Skeletal muscle cell (primary cell): ENCODE measurements at regions not wholly inside any gene's neighbourhood (a gene's known extent, or its start where the extent isn't known, plus 50 kb on each side); places are given as distances from the start of the nearest gene placed in this dataset.

Experiments used
- DNase-seq: peaks from one replicate; pipeline ENCODE4 v3.0.0-alpha.2; 2010; ENCODE audit warnings: low read depth
- H3K4me3 ChIP-seq: 2 replicates; pipeline ENCODE4 v1.5.1; 2011; ENCODE audit warnings: low read depth, mild to moderate bottlenecking, control low read depth, low read length, moderate library complexity

DNA sequence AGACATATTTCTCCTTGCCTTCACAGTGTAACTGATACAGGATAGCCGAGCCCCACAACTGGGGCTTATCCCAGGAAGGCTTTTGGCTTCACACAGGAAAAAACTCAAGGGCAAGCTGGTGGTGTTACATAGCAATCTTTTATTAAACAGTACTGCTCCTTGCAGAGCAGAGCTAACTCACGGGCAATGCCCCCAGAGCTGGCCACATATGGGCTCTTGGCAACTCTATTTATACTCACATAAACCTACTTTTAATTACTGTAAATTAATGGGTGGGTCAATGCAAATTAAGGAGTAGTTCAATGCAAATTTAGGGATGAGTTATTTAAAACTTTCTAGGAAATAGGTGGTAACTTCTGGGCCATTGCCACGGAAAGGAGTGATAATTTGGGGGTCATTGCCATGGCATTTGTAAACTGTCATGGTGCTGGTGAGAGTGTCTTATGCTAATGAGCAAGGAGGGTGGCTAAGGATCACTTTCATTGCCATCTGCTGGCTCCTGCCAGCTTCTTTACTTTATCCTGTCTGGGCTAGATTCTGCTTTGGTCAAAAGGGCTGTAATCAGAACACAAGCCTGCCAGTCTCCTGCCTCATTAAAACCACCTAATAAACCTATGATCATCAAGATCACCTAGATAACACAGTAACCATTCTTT is 288.8 kb downstream of the CENPC start:
- no peak for DNase-seq
- H3K4me3 ChIP-seq = no peak overlapping the region

DNA sequence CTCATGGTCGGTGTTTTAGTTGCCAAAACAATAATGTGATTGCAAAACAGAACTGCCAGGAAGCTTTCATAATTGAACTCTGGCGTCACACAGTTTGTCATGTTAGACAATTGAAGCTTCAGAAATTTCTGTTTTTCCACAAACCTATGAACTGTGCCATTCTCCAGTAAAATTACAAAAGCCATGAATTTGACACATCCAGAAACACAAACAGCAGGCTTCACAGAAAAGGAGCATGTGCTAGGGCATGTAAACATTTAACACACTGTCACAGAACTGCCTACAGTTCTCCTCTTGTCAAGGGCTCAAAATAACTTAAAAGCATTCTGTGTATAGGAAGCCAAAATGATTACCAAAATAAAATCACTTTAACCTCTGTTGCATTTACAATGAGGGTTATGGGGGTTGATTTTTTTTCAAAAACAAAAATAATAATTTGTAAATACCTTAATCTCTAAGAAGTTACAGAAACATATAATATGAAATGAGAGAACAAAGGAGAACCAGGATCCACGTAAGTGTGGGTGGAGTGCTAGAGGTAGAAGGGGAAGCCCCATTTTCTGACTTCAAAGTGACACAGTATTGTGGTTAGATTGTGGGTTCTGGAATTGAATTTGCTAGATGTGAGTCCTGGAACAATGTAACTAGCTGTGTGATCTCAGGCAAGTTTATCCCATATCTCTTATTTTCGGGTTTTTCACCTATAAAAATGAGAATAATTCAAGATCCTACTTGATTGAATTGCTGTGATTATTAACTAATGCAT is 295.0 kb downstream of the CENPC start:
- DNase-seq = no peak
- no peak overlapping the region for H3K4me3 ChIP-seq

DNA sequence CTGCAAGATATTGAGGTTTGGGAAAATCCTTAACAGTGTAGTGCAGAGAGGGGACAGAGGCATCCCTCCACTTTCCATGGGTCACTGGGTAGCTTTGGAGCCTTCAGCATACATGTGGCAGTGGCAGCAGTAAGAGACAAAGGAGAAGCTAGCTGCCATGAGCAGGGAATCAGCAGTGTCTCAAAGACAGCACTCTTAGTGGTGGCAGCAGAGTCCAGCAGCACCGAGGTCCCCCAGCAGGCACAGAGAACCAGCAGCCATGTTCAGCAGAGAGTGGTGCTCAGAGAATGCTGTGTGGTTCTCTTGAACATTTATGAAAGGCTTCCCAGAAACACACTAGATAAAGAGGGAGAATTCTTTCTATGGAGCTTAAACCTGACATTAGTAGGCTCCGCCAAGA is 308.5 kb downstream of the CENPC start:
- DNase-seq = no peak
- H3K4me3 ChIP-seq = no peak overlapping the region

DNA sequence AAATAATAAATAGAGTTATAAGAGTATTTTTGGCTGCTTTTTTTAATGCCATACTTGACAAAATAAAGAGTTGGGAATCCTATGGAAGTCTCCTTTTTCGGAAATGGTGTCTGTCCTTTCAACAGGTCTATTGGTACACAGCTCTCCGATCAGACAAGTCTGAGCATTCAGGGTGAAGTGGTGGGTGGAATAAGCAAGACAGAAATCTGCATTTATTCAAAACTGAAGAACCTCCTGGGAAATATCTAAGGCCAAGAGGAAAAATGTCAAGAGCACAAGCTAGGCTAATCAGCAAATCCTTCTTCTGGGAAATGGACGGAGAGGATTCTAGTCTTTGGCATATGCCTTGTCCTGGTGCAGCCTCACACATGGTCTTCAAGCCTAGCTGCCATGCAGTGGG is 309.0 kb downstream of the CENPC start:
- H3K4me3 ChIP-seq = no peak overlapping the region
- DNase-seq = no peak

DNA sequence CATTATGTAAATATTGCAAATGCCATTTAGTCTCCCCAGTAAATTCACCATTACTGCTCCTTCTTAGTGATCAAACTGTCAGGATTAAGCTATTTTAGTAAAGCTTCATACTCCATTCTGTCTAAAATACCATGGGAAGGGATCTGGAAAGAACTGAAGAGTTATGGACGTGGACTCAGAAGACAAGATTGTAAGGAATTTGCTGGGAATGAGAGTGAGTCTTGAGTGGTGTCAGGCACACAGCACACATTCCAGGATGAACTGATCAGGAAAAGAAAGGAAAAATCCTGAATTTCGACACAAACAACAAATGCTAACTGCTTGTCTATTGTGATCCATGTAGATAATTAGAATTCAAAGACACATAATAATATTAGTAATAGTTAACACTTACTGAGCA is 311.0 kb downstream of the CENPC start:
- no peak overlapping the region for H3K4me3 ChIP-seq
- DNase-seq = no peak

DNA sequence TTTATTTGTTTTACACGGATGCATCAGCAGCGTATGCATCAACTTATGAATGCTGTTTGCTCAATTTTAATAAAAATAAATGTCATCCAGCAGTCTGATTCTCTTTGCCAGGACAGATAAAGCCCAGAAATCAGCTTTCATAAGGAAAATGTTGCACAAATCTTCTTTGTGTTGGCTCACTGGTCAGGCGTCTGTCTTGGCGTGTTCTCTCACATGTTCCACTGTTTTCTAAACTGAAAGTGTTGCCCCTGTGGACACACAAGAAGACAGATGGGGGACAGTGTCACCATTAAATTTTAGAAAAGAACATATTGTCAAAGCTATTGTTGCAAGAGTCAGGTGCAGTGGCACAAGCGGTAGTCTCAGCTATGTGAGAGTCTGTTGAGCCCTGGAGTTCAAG is 316.2 kb downstream of the CENPC start:
- no peak for DNase-seq
- H3K4me3 ChIP-seq = no peak overlapping the region

DNA sequence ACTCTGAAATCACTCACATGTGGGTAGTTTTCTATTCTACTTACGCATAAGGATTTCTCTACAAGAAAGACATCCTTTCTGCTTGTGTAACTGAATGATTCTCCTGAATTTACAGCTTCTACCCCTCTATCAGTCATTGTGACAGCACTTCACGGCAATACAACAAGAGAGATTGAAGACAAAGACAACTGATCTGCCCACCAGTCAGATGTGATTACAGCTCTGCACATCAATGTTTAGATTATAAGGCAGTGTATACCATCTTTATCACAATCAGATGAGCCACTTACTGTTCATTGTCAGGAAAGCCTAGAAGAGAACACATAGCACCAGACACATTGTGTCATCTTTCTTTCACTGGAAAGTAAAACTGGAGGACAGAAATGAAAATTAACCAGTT is 324.4 kb downstream of the CENPC start:
- DNase-seq = no peak

DNA sequence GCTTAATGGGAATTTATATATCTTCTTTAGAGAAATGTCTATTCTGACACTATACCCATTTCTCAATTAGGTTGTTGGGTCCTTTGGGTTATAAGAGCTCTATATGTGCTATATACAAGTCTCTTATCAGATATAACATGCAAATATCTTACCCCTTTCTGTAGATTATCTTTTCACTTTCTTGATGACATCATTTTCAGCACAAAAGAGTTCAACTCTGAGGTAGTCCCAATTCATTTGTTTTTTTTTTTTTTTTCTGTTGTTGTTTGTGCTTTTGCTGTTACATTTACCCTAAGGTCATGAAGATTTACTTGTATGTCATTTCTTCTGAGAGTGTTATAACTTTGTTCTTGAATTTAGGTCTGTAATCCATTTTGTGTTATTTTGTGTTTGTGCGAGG is 326.4 kb downstream of the CENPC start:
- H3K4me3 ChIP-seq = no peak overlapping the region
- DNase-seq = no peak

More for the DNA sequence above, 324.4 kb downstream of the CENPC start:
- no peak overlapping the region for H3K4me3 ChIP-seq

DNA sequence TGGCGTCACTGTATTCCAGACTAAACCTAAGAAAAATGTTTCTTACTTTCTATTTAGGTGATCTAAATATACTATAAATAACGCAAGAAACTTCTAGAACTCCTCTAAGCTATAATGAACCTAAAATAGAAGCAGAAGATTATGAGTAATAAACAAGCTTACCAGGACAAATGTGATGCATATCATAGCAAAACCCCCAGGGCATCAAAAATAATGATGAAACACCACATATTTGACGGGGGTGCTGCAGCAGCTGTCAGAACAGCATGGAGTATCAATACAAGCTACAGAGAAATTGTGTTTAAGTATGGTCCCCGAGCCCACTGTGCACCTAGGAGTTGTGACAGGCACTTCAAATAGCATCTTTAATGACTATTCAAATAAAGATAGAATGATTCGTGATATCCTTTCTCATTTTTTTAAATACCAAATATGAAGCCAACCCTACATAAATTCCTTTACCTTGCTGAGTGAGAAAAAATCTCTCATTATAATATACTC is 337.3 kb downstream of the CENPC start:
- H3K4me3 ChIP-seq = no peak overlapping the region
- no peak for DNase-seq

DNA sequence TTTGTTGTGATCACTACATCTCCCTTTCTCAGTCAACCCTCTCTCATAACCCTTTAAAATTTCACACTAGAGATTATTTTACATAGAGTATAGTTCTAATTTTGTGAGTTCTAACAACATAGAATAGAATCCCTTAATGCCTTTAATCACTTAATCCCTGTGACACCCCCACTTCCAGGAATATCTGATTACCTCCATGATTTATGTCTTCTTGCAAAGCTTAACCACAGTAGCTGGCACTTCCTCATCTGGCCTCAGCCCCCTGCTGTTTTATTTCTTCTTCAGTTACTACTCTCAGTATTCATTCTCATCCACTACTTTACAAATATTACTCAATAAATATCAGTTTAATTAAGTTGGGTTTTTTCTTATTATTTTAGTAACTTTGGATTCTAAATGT is 340.9 kb downstream of the CENPC start:
- no peak for DNase-seq
- H3K4me3 ChIP-seq = no peak overlapping the region

DNA sequence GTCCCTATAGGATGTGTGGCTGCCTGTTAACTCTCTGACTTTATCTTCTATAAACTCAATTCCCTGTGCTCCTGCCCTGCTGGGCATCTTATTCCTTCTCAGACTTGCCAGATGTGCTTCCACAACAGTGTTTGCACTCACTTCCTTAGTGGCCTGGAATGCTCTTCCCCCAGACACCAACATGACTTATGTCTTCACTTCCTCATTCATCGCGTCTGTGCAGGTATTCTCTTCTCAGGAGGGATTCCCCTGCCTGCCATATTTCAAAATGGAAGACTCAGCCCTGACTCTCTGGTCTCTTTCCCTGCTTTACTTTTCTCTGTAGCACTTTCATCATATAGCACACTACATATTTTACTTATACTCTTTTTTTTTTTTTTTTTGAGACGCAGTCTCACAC is 344.0 kb downstream of the CENPC start:
- H3K4me3 ChIP-seq = no peak overlapping the region
- DNase-seq = no peak

DNA sequence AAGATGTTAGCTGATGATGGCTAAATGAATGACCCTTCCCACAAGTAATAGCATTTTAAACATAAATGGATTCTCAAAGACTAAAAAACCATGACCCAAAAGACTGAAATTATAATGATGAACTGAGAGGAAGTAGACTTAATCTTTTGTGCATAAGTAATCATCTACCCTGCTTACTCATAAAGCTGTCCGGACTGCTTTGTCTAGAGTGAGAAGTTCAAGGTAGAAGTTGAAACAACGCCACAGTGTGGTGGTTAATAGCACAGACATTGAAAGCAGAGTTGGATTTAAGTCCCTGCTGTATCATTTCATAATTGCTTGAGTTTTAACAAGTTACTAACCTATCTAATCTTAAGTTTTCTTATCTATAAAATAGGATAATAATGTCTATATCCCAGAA is 346.6 kb downstream of the CENPC start:
- H3K4me3 ChIP-seq = no peak overlapping the region
- no peak for DNase-seq

DNA sequence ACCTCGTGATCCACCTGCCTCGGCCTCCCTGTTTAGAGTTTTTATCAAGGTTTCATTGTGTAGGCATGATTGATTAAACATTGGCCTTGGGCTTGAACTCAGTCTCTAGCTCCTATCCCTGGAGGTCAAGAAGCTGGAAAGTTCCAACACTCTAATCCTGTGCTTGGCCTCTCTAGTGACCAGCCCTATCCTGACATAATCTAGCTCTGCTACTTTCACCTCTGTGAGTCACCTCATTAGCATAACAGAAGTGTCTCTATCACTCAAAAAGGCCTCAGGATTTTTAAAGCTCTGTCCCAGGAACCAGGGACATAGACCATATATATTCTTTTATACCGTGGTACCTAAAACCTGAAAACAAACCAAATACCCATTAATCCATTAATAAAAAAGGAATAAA is 377.5 kb downstream of the CENPC start:
- H3K4me3 ChIP-seq = no peak overlapping the region
- DNase-seq = no peak

DNA sequence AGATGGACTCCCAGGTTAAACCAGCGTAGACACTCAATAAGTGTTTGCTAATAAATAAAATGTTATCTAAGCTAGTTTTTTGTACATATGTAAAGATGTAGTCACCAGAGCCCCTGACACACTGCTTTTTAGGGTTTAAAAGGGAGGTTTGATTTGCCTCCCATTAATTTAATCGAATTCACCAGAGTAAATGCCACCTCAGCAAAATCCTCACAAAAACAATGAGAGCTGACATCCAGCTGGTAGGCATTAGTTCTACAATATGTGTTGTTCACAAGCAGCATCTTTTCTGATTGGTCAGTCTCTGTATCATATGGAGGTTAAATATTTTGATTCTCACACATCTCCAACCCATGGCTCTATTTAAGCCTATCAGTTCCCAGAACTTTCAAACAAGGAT is 382.6 kb downstream of the CENPC start:
- no peak for DNase-seq
- no peak overlapping the region for H3K4me3 ChIP-seq

DNA sequence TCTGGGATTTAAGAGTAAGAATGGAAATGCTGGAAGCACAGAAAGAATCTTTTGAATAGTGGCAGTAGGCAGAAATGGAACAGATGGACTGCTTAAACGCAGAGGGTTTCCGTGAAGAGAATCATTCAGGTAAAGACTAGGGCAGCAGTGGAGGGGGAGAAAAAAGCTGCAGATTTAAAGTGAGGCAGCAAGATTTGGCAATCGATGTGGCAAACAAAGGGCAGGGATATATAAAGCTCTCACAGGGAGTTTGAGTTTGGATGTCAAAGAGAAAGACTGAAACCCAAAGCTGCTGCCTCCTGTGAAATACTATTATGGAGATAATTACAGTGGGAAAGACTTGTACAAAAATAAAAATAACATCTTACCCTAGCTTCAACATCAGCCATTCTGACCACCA is 384.0 kb downstream of the CENPC start:
- DNase-seq = no peak
- no peak overlapping the region for H3K4me3 ChIP-seq

DNA sequence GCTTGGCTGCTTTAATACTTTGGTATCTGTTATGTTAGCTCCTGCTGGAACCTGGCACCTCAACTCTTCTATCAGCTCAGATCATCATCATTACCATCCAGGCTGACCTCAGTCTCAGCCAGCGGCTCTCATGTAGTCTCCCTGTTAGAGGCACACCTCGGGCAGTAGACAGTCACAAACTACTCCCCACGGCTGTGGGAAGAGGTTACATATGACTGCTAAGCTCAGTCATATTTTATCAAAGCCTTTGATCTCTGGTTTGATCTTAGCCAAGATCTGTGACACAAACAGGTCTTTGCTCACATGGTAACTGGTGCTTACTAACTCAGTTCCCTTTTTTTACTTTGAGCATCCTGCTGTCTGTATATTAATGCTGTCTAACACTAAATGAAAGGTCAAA is 384.9 kb downstream of the CENPC start:
- H3K4me3 ChIP-seq = no peak overlapping the region
- no peak for DNase-seq

DNA sequence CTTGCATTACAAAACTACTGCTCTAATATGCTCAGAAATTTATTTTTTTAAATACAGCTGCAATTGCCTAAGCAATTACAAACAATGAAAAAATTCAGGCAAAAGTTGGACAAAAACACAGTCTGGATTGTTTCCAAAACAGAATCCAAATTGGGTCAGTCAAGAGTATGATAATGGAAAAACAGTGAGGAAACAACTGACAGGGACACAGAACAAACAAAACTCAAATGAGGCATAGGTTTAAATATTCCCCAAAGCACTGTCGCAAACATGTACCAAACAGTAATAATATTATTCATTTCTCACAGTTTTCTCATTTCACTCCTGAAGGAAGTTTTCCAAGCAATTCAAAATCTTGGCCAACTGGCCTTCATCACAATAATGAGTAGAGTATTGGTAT is 386.6 kb downstream of the CENPC start:
- no peak overlapping the region for H3K4me3 ChIP-seq
- DNase-seq = no peak

DNA sequence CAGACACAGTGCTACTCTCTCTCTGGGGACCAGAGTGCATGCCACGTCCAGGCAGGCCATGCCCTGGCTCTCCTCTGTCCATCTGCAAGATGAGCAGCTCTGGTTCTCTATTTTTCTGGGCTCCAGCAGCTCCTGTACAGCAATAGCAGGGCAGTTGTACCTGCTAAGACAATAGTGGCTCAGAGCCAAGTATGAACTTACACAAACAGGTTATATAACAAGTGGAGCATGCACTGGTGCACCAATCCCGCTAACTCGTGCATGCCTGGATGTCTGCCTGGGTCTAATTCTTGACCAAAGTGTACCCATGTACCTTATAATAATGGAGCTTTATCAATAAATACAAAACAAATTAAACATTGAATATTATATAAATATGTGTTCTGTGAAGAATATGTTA is 392.3 kb downstream of the CENPC start:
- no peak overlapping the region for H3K4me3 ChIP-seq
- DNase-seq = no peak

DNA sequence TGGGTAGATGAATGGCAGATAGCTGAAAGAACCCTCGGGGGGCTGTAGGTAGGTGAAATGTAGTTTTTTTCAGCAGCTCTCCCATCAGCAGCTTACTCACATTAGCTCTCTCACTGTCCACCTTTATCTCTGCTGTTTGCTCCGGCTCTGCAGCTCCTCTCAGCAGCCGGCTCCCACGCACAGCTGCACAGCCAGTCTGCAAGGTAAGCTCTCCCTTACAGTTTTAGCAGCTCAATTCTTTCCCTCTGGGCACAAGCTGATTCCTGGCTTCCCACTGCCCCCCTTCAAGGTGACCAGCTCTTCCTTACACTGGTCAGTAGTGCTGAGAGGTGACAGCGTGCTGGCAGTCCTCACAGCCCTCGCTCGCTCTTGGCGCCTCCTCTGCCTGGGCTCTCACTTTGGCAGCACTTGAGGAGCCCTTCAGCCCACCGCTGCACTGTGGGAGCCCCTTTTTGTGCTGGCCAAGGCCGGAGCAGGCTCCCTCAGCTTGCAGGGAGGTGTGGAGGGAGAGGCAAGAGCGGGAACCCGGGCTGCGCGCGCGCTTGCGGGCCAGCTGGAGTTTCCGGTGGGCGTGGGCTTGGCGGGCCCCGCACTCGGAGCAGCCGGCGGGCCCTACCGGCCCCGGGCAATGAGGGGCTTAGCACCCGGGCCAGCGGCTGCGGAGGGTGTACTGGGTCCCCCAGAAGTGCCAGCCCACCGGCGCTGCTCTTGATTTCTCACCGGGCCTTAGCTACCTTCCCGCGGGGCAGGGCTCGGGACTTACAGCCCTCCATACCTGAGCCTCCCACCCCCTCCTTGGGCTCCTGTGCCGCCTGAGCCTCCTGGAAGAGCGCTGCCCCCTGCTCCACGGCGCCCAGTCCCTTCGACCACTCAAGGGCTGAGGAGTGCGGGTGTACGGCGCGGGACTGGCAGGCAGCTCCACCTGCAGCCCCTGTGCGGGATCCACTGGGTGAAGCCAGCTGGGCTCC is 393.6 kb downstream of the CENPC start:
- DNase-seq = no peak
- no peak overlapping the region for H3K4me3 ChIP-seq

DNA sequence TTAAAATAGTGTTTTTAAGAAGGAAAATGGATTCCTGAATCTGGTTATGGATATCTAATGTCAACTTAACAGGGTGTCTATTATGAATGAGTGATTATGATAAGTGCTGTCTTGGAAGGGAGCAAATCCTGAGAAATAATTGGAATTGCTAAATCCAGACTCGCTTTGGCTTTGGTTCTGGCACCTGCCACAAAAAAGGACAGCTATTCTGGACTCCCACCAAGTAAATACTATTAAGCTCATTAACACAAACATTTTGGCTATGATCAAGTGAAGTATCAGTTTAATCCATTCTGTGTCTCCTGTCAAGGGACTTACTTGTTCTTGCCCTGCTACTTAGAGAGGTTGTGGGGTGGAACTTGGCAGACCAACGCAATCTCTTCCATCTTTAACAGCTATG is 403.7 kb downstream of the CENPC start:
- no peak for DNase-seq

More for the DNA sequence above, 403.7 kb downstream of the CENPC start:
- H3K4me3 ChIP-seq = no peak overlapping the region
